ENCODE measurements at regions not wholly inside any gene's neighbourhood (a gene's known extent, or its start where the extent isn't known, plus 50 kb on each side); places are given as distances from the start of the nearest gene placed in this dataset.
"Not testable (repeated sequence)": the region's sequence is repeated elsewhere in the genome, so short reads cannot be mapped to it uniquely, and the experiment has no call there.

GRCh38 chr7:94706996-94707740, 51.2 kb upstream of the SGCE start:
- Histone ChIP-seq H3K4me3 (ENCODE audit: low read depth, low read length) (no peak overlapping the region), H3K9me3 (ENCODE audit: control insufficient read depth, insufficient read depth, low read length) (no peaks in the 10 kb centered on the region; the same call in 1 of the 2 replicates), H3K27me3 (ENCODE audit: control insufficient read depth, insufficient read depth, low read length) (no peaks in the 10 kb centered on the region), H3K27ac (ENCODE audit: low read depth, low read length) (no peak overlapping the region)
- ChIA-PET CTCF (no interaction called here), POLR2A (no interaction called here)
- TF ChIP-seq, protein P1, sequence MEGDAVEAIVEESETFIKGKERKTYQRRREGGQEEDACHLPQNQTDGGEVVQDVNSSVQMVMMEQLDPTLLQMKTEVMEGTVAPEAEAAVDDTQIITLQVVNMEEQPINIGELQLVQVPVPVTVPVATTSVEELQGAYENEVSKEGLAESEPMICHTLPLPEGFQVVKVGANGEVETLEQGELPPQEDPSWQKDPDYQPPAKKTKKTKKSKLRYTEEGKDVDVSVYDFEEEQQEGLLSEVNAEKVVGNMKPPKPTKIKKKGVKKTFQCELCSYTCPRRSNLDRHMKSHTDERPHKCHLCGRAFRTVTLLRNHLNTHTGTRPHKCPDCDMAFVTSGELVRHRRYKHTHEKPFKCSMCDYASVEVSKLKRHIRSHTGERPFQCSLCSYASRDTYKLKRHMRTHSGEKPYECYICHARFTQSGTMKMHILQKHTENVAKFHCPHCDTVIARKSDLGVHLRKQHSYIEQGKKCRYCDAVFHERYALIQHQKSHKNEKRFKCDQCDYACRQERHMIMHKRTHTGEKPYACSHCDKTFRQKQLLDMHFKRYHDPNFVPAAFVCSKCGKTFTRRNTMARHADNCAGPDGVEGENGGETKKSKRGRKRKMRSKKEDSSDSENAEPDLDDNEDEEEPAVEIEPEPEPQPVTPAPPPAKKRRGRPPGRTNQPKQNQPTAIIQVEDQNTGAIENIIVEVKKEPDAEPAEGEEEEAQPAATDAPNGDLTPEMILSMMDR (IDR thresholded peaks at IDR 0.05; ENCODE audit: low read depth, low read length), result no peak
- DNase-seq (ENCODE audit: low read depth, low spot score), result no peak

DNA sequence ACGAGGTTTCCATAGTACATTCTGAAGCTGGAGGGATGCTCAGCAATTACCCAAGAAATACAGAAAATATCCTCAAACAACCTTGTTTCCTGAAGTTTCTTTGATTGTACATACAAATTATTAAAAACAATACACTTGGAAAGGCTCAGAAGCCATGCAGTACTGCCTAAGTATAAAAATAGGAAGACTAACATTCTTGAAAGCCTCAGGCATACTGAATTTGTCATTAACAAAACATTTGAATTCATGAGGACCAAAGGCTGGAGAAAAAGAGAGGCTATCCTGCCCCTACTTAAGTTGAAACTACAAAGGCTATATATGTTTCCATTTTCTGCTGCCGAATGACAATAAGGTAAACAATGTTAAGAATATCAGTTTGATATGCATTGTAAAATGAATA, 54.3 kb upstream of the SGCE start:
- H3K9me3 ChIP-seq (ENCODE audit: control insufficient read depth, insufficient read depth, low read length), result no peaks in the 10 kb centered on the region; the same call in 1 of the 2 replicates
- no peak overlapping the region for H3K4me3 ChIP-seq (ENCODE audit: low read depth, low read length)
- no peak for DNase-seq (ENCODE audit: low read depth, low spot score)
- no peaks in the 10 kb centered on the region for H3K27me3 ChIP-seq (ENCODE audit: control insufficient read depth, insufficient read depth, low read length)
- ChIA-PET CTCF (interaction anchor here (1.0 kb wide), 1 partner anchor 17 kb away, joined by 3 read pairs; no protein-coding TSS in a partner anchor), POLR2A (no interaction called here)
- H3K27ac ChIP-seq (ENCODE audit: low read depth, low read length), result no peak overlapping the region
- TF ChIP-seq, protein P1 (IDR thresholded peaks at IDR 0.05; ENCODE audit: low read depth, low read length), result no peak

GRCh38 chr7:94722360-94722759, 66.4 kb upstream of the SGCE start:
- H3K27ac ChIP-seq (ENCODE audit: low read depth, low read length); H3K4me3 ChIP-seq (ENCODE audit: low read depth, low read length); CTCF ChIA-PET; H3K27me3 ChIP-seq (ENCODE audit: control insufficient read depth, insufficient read depth, low read length); POLR2A ChIA-PET; H3K9me3 ChIP-seq (ENCODE audit: control insufficient read depth, insufficient read depth, low read length); DNase-seq (ENCODE audit: low read depth, low spot score): not testable (repeated sequence)

GRCh38 chr7:94728893-94729292, 73.0 kb upstream of the SGCE start:
- CTCF ChIA-PET; H3K9me3 ChIP-seq (ENCODE audit: control insufficient read depth, insufficient read depth, low read length): not testable (repeated sequence)

DNA sequence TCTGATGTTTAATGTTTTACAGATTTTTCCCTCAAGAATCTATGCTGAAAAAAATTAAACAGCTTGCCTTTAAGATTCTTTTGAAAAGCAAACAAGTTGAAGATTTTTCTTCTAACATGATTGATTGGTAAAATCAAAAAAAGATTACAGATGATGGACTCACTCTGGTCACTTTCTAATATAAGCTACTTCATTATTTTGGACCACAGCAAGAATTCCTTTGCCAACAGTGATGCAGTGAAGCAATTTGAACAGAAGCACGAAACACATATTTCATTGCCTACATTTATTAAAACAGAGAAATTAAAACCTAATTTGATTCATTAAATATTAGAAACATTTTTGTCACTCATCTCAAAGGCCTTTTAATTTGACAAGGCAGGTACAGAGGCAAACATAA, 82.1 kb upstream of the SGCE start:
- TF ChIP-seq, protein P1 (IDR thresholded peaks at IDR 0.05; ENCODE audit: low read depth, low read length), result no peak
- POLR2A ChIA-PET, result no interaction called here
- no peak overlapping the region for H3K27ac ChIP-seq (ENCODE audit: low read depth, low read length)
- DNase-seq (ENCODE audit: low read depth, low spot score), result no peak
- CTCF ChIA-PET, result no interaction called here
- H3K4me3 ChIP-seq (ENCODE audit: low read depth, low read length), result no peak overlapping the region
- H3K9me3 ChIP-seq (ENCODE audit: control insufficient read depth, insufficient read depth, low read length), result no peaks in the 10 kb centered on the region
- no peaks in the 10 kb centered on the region for H3K27me3 ChIP-seq (ENCODE audit: control insufficient read depth, insufficient read depth, low read length)

More at GRCh38 chr7:94728893-94729292, 73.0 kb upstream of the SGCE start:
- DNase-seq (ENCODE audit: low read depth, low spot score); H3K4me3 ChIP-seq (ENCODE audit: low read depth, low read length); H3K27ac ChIP-seq (ENCODE audit: low read depth, low read length); POLR2A ChIA-PET; H3K27me3 ChIP-seq (ENCODE audit: control insufficient read depth, insufficient read depth, low read length): not testable (repeated sequence)

DNA sequence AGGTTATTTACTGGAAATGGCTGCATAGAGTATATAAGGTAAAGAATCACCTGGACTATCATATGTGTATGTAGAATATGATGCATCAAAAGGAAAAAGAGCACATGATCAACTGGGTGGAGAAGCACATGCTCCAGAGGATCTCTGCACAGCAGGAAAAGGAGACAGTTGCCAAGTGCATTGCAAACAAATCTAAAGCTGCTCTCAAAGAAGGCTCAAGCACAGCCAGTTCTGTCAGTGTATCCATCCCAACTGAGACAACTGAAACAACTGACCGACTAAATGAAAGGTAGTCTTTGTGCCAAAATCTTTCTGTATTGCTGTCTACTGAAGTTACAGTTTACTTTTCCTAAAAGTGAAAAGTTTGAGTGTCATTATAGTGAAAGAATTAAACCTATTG, 83.2 kb upstream of the SGCE start:
- ChIA-PET CTCF (no interaction called here), POLR2A (no interaction called here)
- H3K27me3 ChIP-seq (ENCODE audit: control insufficient read depth, insufficient read depth, low read length), result no peaks in the 10 kb centered on the region
- no peak overlapping the region for H3K27ac ChIP-seq (ENCODE audit: low read depth, low read length)
- DNase-seq (ENCODE audit: low read depth, low spot score), result no peak
- TF ChIP-seq, protein P1 (IDR thresholded peaks at IDR 0.05; ENCODE audit: low read depth, low read length), result no peak
- H3K4me3 ChIP-seq (ENCODE audit: low read depth, low read length), result no peak overlapping the region
- no peaks in the 10 kb centered on the region for H3K9me3 ChIP-seq (ENCODE audit: control insufficient read depth, insufficient read depth, low read length)

Measured in AG04450 (cell line).